HG03521 (cell line): ENCODE measurements at regions not wholly inside any gene's neighbourhood (a gene's known extent, or its start where the extent isn't known, plus 50 kb on each side); places are given as distances from the start of the nearest gene placed in this dataset.
A peak's percentile ranks its signal among the peaks of the same experiment; 100 is the strongest.

ENCODE experiments used
- ATAC-seq: cut with Tn5 transposase; IDR thresholded peaks from one replicate; pipeline ENCODE4 v1.9.1; 2021; ENCODE audit warnings: mild to moderate bottlenecking, moderate library complexity; ENCODE audit not compliant: unreplicated experiment

- ATAC-seq = no peak
Measured at GRCh38 chr5:124796495-124796894, 50.1 kb upstream of the ZNF608 start.

- no peak for ATAC-seq
Measured at GRCh38 chr5:124797665-124798087, 51.2 kb upstream of the ZNF608 start.

- ATAC-seq = no peak
Measured at GRCh38 chr5:124798890-124799289, 52.5 kb upstream of the ZNF608 start.

GRCh38 chr5:124801551-124801950 is 55.1 kb upstream of the ZNF608 start:
- no peak for ATAC-seq

- ATAC-seq = no peak
Measured at GRCh38 chr5:124803617-124804323, 57.3 kb upstream of the ZNF608 start.

GRCh38 chr5:124806026-124806372 is 59.6 kb upstream of the ZNF608 start:
- no peak for ATAC-seq

GRCh38 chr5:124806373-124807077 is 60.1 kb upstream of the ZNF608 start:
- ATAC-seq = no peak

- no peak for ATAC-seq
Measured at GRCh38 chr5:124808842-124809268, 62.4 kb upstream of the ZNF608 start.

GRCh38 chr5:124810396-124811006 is 64.1 kb upstream of the ZNF608 start:
- ATAC-seq = no peak

GRCh38 chr5:124812771-124813358 is 66.4 kb upstream of the ZNF608 start:
- no peak for ATAC-seq

GRCh38 chr5:124816381-124816780 is 69.9 kb upstream of the ZNF608 start:
- no peak for ATAC-seq

- ATAC-seq = no peak
Measured at GRCh38 chr5:124819201-124819600, 72.8 kb upstream of the ZNF608 start.

GRCh38 chr5:124822647-124823046 is 76.2 kb upstream of the ZNF608 start:
- ATAC-seq = no peak

- no peak for ATAC-seq
Measured at GRCh38 chr5:124823380-124823779, 76.9 kb upstream of the ZNF608 start.

GRCh38 chr5:124824637-124825158 is 78.3 kb upstream of the ZNF608 start:
- no peak for ATAC-seq

- ATAC-seq = peak; percentile 81
Measured at GRCh38 chr5:124825250-124825982, 79.0 kb upstream of the ZNF608 start.

- ATAC-seq = no peak
Measured at GRCh38 chr5:124825983-124826337, 79.5 kb upstream of the ZNF608 start.

GRCh38 chr5:124828731-124829234 is 82.3 kb upstream of the ZNF608 start:
- no peak for ATAC-seq

- ATAC-seq = no peak
Measured at GRCh38 chr5:124831687-124832240, 85.3 kb upstream of the ZNF608 start.

GRCh38 chr5:124832510-124832909 is 86.1 kb upstream of the ZNF608 start:
- ATAC-seq = no peak
